ENCODE measurements at regions not wholly inside any gene's neighbourhood (a gene's known extent, or its start where the extent isn't known, plus 50 kb on each side); places are given as distances from the start of the nearest gene placed in this dataset.
A peak's percentile ranks its signal among the peaks of the same experiment; 100 is the strongest.

- TF ChIP-seq SMAD4 (CRISPR knock-in tag; IDR thresholded peaks at IDR 0.05) (no peak), ZNF423 (CRISPR knock-in tag; IDR thresholded peaks at IDR 0.05) (no peak), TCF7 (CRISPR knock-in tag; IDR thresholded peaks at IDR 0.05; ENCODE audit: low read depth) (no peak), HMGXB4 (CRISPR knock-in tag; IDR thresholded peaks at IDR 0.05) (no peak), ZNF121 (CRISPR knock-in tag; IDR thresholded peaks at IDR 0.05) (no peak), TEAD4 (CRISPR knock-in tag; IDR thresholded peaks at IDR 0.05) (no peak), ELF4 (CRISPR knock-in tag; IDR thresholded peaks at IDR 0.05; ENCODE audit: low read depth) (no peak), IRF2 (CRISPR knock-in tag; IDR thresholded peaks at IDR 0.05; ENCODE audit: borderline replicate concordance, low read depth) (no peak), NFATC4 (CRISPR knock-in tag; IDR thresholded peaks at IDR 0.05) (no peak), NR3C1 (CRISPR knock-in tag; conservative IDR thresholded peaks at IDR 0.05; ENCODE audit: low read depth) (no peak), PRRX2 (CRISPR knock-in tag; IDR thresholded peaks at IDR 0.05) (no peak)
- TF ChIP-seq, protein P1, sequence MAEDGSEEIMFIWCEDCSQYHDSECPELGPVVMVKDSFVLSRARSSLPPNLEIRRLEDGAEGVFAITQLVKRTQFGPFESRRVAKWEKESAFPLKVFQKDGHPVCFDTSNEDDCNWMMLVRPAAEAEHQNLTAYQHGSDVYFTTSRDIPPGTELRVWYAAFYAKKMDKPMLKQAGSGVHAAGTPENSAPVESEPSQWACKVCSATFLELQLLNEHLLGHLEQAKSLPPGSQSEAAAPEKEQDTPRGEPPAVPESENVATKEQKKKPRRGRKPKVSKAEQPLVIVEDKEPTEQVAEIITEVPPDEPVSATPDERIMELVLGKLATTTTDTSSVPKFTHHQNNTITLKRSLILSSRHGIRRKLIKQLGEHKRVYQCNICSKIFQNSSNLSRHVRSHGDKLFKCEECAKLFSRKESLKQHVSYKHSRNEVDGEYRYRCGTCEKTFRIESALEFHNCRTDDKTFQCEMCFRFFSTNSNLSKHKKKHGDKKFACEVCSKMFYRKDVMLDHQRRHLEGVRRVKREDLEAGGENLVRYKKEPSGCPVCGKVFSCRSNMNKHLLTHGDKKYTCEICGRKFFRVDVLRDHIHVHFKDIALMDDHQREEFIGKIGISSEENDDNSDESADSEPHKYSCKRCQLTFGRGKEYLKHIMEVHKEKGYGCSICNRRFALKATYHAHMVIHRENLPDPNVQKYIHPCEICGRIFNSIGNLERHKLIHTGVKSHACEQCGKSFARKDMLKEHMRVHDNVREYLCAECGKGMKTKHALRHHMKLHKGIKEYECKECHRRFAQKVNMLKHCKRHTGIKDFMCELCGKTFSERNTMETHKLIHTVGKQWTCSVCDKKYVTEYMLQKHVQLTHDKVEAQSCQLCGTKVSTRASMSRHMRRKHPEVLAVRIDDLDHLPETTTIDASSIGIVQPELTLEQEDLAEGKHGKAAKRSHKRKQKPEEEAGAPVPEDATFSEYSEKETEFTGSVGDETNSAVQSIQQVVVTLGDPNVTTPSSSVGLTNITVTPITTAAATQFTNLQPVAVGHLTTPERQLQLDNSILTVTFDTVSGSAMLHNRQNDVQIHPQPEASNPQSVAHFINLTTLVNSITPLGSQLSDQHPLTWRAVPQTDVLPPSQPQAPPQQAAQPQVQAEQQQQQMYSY (CRISPR knock-in tag; IDR thresholded peaks at IDR 0.05): no peak
Observed at GRCh38 chr3:30290479-30290878, 315.9 kb upstream of the TGFBR2 start (continued).

DNA sequence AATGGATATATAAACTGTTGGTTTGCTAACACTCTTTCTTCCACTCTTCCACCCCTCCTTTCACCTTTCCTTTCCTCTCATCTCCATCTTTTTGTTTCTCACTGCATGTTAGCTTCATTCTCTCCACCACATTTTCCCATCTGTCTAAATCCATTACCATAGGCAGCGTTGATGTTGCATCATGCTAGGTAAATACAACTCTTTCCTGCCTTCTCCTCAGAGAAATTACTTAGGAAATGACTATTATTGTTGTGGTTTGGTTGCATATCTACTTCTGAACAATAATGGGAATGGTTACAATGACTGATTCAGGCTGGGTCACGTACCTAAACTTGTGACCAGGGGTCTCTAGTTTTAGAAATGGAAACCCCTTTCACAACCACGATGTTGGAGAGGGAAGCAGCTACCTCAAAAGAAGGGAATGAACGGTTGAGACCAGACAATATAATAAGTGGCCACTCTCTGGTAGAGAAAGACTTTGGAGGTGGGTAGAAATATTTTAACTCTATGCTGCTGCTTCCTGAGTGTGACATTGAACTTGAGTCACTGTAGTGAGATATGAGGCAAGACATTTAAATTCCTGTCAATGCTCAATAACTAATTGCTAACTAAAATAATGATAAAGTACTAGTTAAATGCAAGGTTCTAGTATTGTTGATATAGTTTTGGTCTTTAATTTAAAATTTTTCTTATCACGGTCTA is 314.1 kb upstream of the TGFBR2 start:
- ATAC-seq (no peak), DNase-seq (ENCODE audit: low spot score) (no peak)
- no peaks in the 10 kb centered on the region for H3K36me3 Mint-ChIP-seq
- peaks cover 36% of the 10 kb centered on the region for H3K4me1 Mint-ChIP-seq
- POLR2A ChIA-PET: no interaction called here
- no peaks in the 10 kb centered on the region for H3K9me3 Mint-ChIP-seq
- CTCF ChIA-PET: no interaction called here
- H3K4me3 Mint-ChIP-seq: no peak overlapping the region
- no peak overlapping the region for H3K27ac Mint-ChIP-seq
- H3K27me3 Mint-ChIP-seq (ENCODE audit: low read depth): no peaks in the 10 kb centered on the region
- TF ChIP-seq GTF2I (CRISPR knock-in tag; conservative IDR thresholded peaks at IDR 0.05): no peak
- TF ChIP-seq GABPB1 (CRISPR knock-in tag; IDR thresholded peaks at IDR 0.05): peak; percentile 99

GRCh38 chr3:30293621-30294240 is 312.7 kb upstream of the TGFBR2 start:
- no peak overlapping the region for H3K4me3 Mint-ChIP-seq
- no peak for TF ChIP-seq NFYB (CRISPR knock-in tag; conservative IDR thresholded peaks at IDR 0.05; ENCODE audit: low read depth)
- no peaks in the 10 kb centered on the region for H3K27me3 Mint-ChIP-seq (ENCODE audit: low read depth)
- CTCF ChIA-PET: interaction anchor here (1.1 to 1.3 kb wide), 2 partner anchors 12 to 400 kb away, joined by 3 to 5 read pairs; no protein-coding TSS in a partner anchor
- no peak overlapping the region for H3K27ac Mint-ChIP-seq
- DNase-seq (ENCODE audit: low spot score): no peak
- H3K9me3 Mint-ChIP-seq: no peaks in the 10 kb centered on the region
- ATAC-seq: no peak
- no peaks in the 10 kb centered on the region for H3K36me3 Mint-ChIP-seq
- H3K4me1 Mint-ChIP-seq: peaks cover 31% of the 10 kb centered on the region
- POLR2A ChIA-PET: no interaction called here

DNA sequence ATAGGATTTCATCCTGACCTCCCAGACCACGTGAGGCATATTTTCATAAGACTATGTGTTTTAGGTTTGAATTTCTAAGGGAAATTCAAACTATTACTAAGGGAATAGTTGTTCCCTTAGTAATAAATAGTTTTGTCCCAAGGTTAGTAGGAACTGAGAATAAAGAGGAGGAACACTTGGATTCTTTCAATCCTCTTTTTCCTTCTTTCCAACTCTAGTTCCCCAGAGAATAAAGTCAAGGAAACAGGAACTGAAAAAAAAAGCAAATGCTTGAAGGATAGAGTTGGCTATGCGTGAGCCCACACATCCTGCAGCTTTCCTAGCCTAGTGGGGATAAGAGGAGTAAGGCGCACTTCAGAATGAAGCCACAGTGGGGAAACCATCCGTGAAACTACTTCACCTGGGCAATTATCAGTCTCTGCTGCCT is 312.1 kb upstream of the TGFBR2 start:
- Mint-ChIP-seq H3K36me3 (no peaks in the 10 kb centered on the region), H3K4me3 (no peak overlapping the region), H3K9me3 (no peaks in the 10 kb centered on the region), H3K4me1 (peaks cover 26% of the 10 kb centered on the region), H3K27ac (no peak overlapping the region), H3K27me3 (ENCODE audit: low read depth) (no peaks in the 10 kb centered on the region)
- ATAC-seq: peak; percentile 83
- no peak for DNase-seq (ENCODE audit: low spot score)
- ChIA-PET CTCF (interaction anchor here (1.1 to 1.3 kb wide), 3 partner anchors 12 to 399 kb away, joined by 3 to 5 read pairs (median 3); no protein-coding TSS in a partner anchor), POLR2A (no interaction called here)
- no peak for TF ChIP-seq ATF6 (CRISPR knock-in tag; IDR thresholded peaks at IDR 0.05)
- TF ChIP-seq MAX (CRISPR knock-in tag; IDR thresholded peaks at IDR 0.05): no peak
- no peak for TF ChIP-seq MYBL2 (CRISPR knock-in tag; IDR thresholded peaks at IDR 0.05)
- TF ChIP-seq, protein P2, sequence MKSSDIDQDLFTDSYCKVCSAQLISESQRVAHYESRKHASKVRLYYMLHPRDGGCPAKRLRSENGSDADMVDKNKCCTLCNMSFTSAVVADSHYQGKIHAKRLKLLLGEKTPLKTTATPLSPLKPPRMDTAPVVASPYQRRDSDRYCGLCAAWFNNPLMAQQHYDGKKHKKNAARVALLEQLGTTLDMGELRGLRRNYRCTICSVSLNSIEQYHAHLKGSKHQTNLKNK (CRISPR knock-in tag; IDR thresholded peaks at IDR 0.05): no peak
- no peak for TF ChIP-seq RORB (CRISPR knock-in tag; IDR thresholded peaks at IDR 0.05)
- TF ChIP-seq ATF1 (CRISPR knock-in tag; IDR thresholded peaks at IDR 0.05): no peak
- no peak for TF ChIP-seq ZNF121 (CRISPR knock-in tag; IDR thresholded peaks at IDR 0.05)
- TF ChIP-seq CBFB (CRISPR knock-in tag; IDR thresholded peaks at IDR 0.05; ENCODE audit: low read depth): no peak
- no peak for TF ChIP-seq ZNF423 (CRISPR knock-in tag; IDR thresholded peaks at IDR 0.05)
- no peak for TF ChIP-seq GABPB1 (CRISPR knock-in tag; IDR thresholded peaks at IDR 0.05)
- no peak for TF ChIP-seq PRRX2 (CRISPR knock-in tag; IDR thresholded peaks at IDR 0.05)
- no peak for TF ChIP-seq TEAD1 (CRISPR knock-in tag; IDR thresholded peaks at IDR 0.05)
